ENCODE measurements at regions not wholly inside any gene's neighbourhood (a gene's known extent, or its start where the extent isn't known, plus 50 kb on each side); places are given as distances from the start of the nearest gene placed in this dataset.
A peak's percentile ranks its signal among the peaks of the same experiment; 100 is the strongest.

GRCh38 chr1:98072047-98072446 is 151.2 kb upstream of the DPYD start:
- DNase-seq (ENCODE audit: low spot score), result no peak

- DNase-seq (ENCODE audit: low spot score), result no peak
Measured at GRCh38 chr1:98068016-98068415, 147.2 kb upstream of the DPYD start.

- no peak for DNase-seq (ENCODE audit: low spot score)
Measured at GRCh38 chr1:98066911-98067310, 146.1 kb upstream of the DPYD start.

GRCh38 chr1:98059620-98060019 is 138.8 kb upstream of the DPYD start:
- DNase-seq (ENCODE audit: low spot score), result no peak

GRCh38 chr1:98058676-98059075 is 137.8 kb upstream of the DPYD start:
- DNase-seq (ENCODE audit: low spot score), result no peak

GRCh38 chr1:98057236-98057910 is 136.5 kb upstream of the DPYD start:
- DNase-seq (ENCODE audit: low spot score), result no peak

- DNase-seq (ENCODE audit: low spot score), result no peak
Measured at GRCh38 chr1:98056781-98057180, 135.9 kb upstream of the DPYD start.

GRCh38 chr1:98055457-98055856 is 134.6 kb upstream of the DPYD start:
- no peak for DNase-seq (ENCODE audit: low spot score)

GRCh38 chr1:98054786-98055185 is 134.0 kb upstream of the DPYD start:
- DNase-seq (ENCODE audit: low spot score), result no peak

- DNase-seq (ENCODE audit: low spot score), result no peak
Measured at GRCh38 chr1:98054367-98054701, 133.5 kb upstream of the DPYD start.

GRCh38 chr1:98053471-98054366 is 132.9 kb upstream of the DPYD start:
- DNase-seq (ENCODE audit: low spot score), result no peak

GRCh38 chr1:98051065-98051675 is 130.3 kb upstream of the DPYD start:
- DNase-seq (ENCODE audit: low spot score), result peak; percentile 46

GRCh38 chr1:98049370-98050135 is 128.7 kb upstream of the DPYD start:
- DNase-seq (ENCODE audit: low spot score), result no peak

GRCh38 chr1:98048751-98049325 is 128.0 kb upstream of the DPYD start:
- DNase-seq (ENCODE audit: low spot score), result no peak

GRCh38 chr1:98048244-98048643 is 127.4 kb upstream of the DPYD start:
- no peak for DNase-seq (ENCODE audit: low spot score)

GRCh38 chr1:98047171-98047570 is 126.3 kb upstream of the DPYD start:
- DNase-seq (ENCODE audit: low spot score), result no peak

- no peak for DNase-seq (ENCODE audit: low spot score)
Measured at GRCh38 chr1:98045767-98046641, 125.2 kb upstream of the DPYD start.

- DNase-seq (ENCODE audit: low spot score), result no peak
Measured at GRCh38 chr1:98045211-98045766, 124.5 kb upstream of the DPYD start.

GRCh38 chr1:98044766-98045165 is 123.9 kb upstream of the DPYD start:
- DNase-seq (ENCODE audit: low spot score), result no peak

GRCh38 chr1:98044071-98044697 is 123.3 kb upstream of the DPYD start:
- DNase-seq (ENCODE audit: low spot score), result no peak

Measured in hematopoietic multipotent progenitor cell treated with erythropoietin and hydrocortisone succinate and interleukin-3 and kit ligand, for 17 days (in vitro differentiated cells).